GM18511 (cell line): ENCODE measurements at regions not wholly inside any gene's neighbourhood (a gene's known extent, or its start where the extent isn't known, plus 50 kb on each side); places are given as distances from the start of the nearest gene placed in this dataset.

ENCODE experiments used
- ATAC-seq: cut with Tn5 transposase; IDR thresholded peaks from one replicate; pipeline ENCODE4 v1.9.1; 2021; ENCODE audit warnings: mild to moderate bottlenecking, moderate library complexity; ENCODE audit not compliant: unreplicated experiment

DNA sequence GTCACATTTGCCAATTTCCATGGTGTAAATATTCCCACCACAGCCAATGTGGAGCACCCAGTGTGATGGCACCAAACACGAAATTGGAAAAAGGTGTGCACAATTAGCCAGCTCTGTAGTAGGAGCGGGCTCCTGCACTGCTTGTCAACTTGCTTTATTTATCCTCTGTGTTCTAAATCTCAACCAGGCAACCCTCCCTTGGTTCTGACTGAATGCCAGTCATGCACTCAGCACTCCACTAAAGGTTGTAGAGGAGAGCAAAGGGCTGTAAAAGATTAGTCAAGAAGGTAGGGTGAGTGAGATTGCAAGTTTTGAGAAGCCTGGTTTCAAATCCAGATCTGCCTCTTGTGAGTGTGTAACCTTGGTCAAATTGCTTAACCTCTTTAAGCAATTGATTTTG, 71.5 kb upstream of the EGR2 start:
- no peak for ATAC-seq

- ATAC-seq, result no peak
Observed at GRCh38 chr10:62885684-62886461, 69.7 kb upstream of the EGR2 start.

GRCh38 chr10:62880162-62880561, 64.0 kb upstream of the EGR2 start:
- no peak for ATAC-seq

GRCh38 chr10:62873866-62874265, 57.7 kb upstream of the EGR2 start:
- ATAC-seq, result no peak

DNA sequence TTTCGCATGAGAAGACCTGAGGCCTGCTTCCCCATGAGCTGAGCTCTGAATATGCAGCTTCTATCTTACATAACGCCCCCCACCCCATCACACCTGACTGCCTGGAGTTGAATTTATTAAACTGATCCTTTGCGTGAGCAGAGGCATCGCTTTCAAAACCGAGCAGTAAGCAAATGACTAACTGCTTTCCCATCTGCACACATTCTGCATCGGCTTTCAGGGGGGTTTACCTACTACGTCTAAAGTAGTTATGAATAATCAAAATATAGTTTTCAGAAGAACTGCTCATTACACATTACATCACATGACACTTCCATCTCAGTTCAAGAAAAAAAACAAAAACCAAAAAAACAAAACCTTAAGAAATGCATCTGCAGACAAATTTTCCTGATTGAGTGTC, 54.7 kb upstream of the EGR2 start:
- ATAC-seq, result peak; percentile 96

GRCh38 chr10:62869958-62870357, 53.8 kb upstream of the EGR2 start:
- no peak for ATAC-seq

- ATAC-seq, result no peak
Observed at GRCh38 chr10:62866941-62867340, 50.8 kb upstream of the EGR2 start.

DNA sequence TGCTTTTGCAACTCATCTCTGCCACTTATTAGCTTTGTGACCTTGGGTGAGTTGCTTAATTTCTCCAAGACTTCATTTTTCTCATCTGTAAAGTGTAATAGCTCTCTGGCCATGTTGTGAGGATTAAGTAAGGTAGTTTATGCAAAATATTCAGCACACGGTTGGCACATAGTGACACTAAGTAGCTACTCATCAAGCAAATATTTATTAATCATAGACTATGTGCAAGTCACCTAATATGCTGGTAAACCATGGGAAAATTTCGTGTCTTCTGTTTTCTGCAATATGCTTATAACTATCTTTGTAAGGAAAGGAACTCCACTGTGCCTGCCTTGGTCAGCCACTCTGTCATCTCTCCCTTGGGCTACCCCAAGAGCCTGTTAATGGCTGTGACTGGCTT, 50.3 kb upstream of the EGR2 start:
- no peak for ATAC-seq
